ENCODE measurements at regions not wholly inside any gene's neighbourhood (a gene's known extent, or its start where the extent isn't known, plus 50 kb on each side); places are given as distances from the start of the nearest gene placed in this dataset.

DNA sequence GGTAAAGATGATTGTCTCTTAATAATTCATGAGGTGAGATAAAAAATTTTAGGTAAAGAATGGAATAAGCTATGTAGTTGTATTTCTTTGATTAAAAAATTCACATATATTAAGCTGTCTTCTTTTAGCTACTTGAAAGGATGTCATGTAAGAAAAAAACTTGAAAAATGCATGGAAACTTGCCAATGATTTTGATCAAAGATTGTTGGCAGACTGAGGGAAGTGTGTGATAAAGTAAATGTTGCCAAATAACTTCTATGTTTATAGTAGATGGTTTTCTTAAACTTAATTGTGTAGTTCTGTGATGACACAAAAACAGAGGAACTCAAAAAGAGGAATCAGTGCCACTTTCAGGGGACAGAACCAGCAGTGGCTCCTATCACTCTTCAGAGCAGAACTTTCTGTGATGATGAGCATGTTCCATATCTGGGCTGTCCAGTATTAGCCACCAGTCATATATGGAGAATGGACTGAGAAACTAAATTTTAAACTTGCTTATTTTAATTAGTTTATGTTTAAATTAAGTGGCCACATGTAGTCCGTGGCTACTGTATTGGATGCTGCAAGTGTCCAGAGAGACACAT is 51.9 kb upstream of the SLC38A11 start:
- Histone ChIP-seq H3K79me2 (replicated peaks; ENCODE audit: insufficient read depth, low read length) (no peaks in the 10 kb centered on the region), H3K27ac (ENCODE audit: low read length) (no peak overlapping the region), H3K9ac (ENCODE audit: low read length) (no peak overlapping the region), H3K4me2 (ENCODE audit: low read length) (no peak overlapping the region), H3K9me3 (ENCODE audit: low read length) (no peaks in the 10 kb centered on the region), H3K27me3 (ENCODE audit: insufficient read depth, low read depth, low read length) (no peaks in the 10 kb centered on the region), H3K4me3 (ENCODE audit: low read length) (no peak overlapping the region), H2AFZ (ENCODE audit: low read depth, low read length) (no peak overlapping the region), H3K9me2 (ENCODE audit: insufficient read depth, low read length) (no peaks in the 10 kb centered on the region), H3F3A (ENCODE audit: insufficient read depth, low read length, poor library complexity, severe bottlenecking) (no peaks in the 10 kb centered on the region), H4K20me1 (ENCODE audit: insufficient read depth) (no peaks in the 10 kb centered on the region), H3K36me3 (ENCODE audit: insufficient read depth, low read length) (no peaks in the 10 kb centered on the region)
- TF ChIP-seq, protein P1, sequence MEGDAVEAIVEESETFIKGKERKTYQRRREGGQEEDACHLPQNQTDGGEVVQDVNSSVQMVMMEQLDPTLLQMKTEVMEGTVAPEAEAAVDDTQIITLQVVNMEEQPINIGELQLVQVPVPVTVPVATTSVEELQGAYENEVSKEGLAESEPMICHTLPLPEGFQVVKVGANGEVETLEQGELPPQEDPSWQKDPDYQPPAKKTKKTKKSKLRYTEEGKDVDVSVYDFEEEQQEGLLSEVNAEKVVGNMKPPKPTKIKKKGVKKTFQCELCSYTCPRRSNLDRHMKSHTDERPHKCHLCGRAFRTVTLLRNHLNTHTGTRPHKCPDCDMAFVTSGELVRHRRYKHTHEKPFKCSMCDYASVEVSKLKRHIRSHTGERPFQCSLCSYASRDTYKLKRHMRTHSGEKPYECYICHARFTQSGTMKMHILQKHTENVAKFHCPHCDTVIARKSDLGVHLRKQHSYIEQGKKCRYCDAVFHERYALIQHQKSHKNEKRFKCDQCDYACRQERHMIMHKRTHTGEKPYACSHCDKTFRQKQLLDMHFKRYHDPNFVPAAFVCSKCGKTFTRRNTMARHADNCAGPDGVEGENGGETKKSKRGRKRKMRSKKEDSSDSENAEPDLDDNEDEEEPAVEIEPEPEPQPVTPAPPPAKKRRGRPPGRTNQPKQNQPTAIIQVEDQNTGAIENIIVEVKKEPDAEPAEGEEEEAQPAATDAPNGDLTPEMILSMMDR (IDR thresholded peaks at IDR 0.05; ENCODE audit: poor library complexity, severe bottlenecking), result no peak
- TF ChIP-seq RAD21 (conservative IDR thresholded peaks at IDR 0.05) (no peak), EP300 (conservative IDR thresholded peaks at IDR 0.05; ENCODE audit: poor library complexity, severe bottlenecking) (no peak), POLR2AphosphoS5 (IDR thresholded peaks at IDR 0.05) (no peak), EZH2 (IDR thresholded peaks at IDR 0.05; ENCODE audit: borderline replicate concordance, insufficient read depth, low read length, poor library complexity, severe bottlenecking) (no peak), MXI1 (conservative IDR thresholded peaks at IDR 0.05; ENCODE audit: poor library complexity, severe bottlenecking) (no peak)
